PC-9 (cell line): ENCODE measurements at regions not wholly inside any gene's neighbourhood (a gene's known extent, or its start where the extent isn't known, plus 50 kb on each side); places are given as distances from the start of the nearest gene placed in this dataset.

Source experiments
- EZH2 ChIP-seq: fragments of 200-600 bp; sonication (generic); IDR thresholded peaks from 2 replicates; pipeline ENCODE4 v1.8.0; 2017; ENCODE audit warnings: antibody characterized with exemption, low read depth
- TF ChIP-seq, protein P1 (sequence below): fragments of 200-600 bp; sonication (generic); conservative IDR thresholded peaks from 2 replicates; pipeline ENCODE4 v1.6.1; 2017; ENCODE audit warnings: mixed run types, antibody characterized with exemption, mild to moderate bottlenecking, moderate library complexity

- TF ChIP-seq, protein P1, sequence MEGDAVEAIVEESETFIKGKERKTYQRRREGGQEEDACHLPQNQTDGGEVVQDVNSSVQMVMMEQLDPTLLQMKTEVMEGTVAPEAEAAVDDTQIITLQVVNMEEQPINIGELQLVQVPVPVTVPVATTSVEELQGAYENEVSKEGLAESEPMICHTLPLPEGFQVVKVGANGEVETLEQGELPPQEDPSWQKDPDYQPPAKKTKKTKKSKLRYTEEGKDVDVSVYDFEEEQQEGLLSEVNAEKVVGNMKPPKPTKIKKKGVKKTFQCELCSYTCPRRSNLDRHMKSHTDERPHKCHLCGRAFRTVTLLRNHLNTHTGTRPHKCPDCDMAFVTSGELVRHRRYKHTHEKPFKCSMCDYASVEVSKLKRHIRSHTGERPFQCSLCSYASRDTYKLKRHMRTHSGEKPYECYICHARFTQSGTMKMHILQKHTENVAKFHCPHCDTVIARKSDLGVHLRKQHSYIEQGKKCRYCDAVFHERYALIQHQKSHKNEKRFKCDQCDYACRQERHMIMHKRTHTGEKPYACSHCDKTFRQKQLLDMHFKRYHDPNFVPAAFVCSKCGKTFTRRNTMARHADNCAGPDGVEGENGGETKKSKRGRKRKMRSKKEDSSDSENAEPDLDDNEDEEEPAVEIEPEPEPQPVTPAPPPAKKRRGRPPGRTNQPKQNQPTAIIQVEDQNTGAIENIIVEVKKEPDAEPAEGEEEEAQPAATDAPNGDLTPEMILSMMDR = no peak
- TF ChIP-seq EZH2 = no peak
Measured at GRCh38 chr14:95381726-95382125, 62.0 kb upstream of the CLMN start.
